Stimulated activated CD8-positive, alpha-beta memory T cell treated with anti-CD3 and anti-CD28 coated beads, Interleukin-4, amount 100 ng/mL, for 4 hours (primary cell): ENCODE measurements at regions not wholly inside any gene's neighbourhood (a gene's known extent, or its start where the extent isn't known, plus 50 kb on each side); places are given as distances from the start of the nearest gene placed in this dataset.
"Not testable (repeated sequence)": the region's sequence is repeated elsewhere in the genome, so short reads cannot be mapped to it uniquely, and the experiment has no call there.

Experiments used
- DNase-seq, 2 donors: peaks; one replicate each; pipeline ENCODE4 v3.0.0-alpha.2; 2020; ENCODE audit warnings: low read depth in 2 of 2, low spot score in 1 of 2

DNA sequence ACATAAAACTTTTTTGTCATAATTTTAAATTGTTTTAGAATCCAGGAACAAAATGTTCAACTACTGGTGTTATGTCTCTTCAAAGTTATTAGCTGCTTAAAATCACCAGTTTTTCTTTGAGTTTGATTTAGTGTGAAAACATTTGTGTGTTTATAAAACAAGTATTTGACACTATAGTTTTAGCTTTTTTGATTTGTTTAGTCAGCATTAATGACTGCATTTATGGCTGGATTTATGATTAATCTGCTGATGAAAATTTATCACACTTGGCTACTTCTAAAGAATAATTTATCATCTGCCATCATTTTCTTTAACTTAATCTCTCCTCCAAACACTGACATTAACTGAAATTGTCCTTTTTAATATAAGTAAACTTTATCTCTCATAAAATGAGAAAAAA lies 1465.9 kb upstream of the SLC10A2 start:
- no peak for DNase-seq

DNA sequence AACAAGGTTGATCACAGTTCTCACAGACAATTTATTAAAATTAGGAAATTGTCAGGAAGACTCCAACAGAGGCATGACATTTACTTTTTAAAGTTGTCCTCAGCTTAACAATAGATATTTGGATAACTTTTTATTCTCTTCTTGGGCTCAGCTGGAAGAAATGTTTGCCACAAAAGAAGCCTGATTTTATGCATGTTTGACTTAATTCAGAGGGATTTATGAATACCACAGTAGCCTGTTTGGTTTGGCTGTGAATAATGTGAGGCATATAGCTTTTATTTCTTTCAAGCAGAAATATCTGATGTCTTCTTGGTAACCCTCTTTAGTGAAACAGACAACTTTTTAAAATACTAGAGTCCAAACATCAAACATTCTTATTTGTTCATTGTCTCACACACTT lies 1464.5 kb upstream of the SLC10A2 start:
- no peak for DNase-seq

DNA sequence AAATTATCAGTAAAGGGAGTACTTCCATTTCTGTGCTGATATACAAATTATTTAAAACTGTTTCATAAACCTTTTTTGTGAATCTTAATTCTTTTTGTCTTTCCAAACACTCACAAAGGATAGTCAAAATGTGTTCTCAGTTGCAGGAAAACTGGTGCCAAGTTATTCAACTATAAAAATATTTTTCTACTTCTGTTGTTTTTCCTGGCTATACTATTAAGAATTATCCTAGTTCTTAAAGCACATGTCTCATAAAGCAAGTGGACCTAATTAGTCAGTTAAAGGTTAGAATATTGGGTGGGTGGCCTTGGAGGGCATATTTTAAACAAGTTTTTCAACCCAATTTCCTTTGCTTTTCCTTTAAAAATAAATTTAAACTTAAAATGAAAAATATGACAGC lies 1460.3 kb upstream of the SLC10A2 start:
- DNase-seq = no peak

DNA sequence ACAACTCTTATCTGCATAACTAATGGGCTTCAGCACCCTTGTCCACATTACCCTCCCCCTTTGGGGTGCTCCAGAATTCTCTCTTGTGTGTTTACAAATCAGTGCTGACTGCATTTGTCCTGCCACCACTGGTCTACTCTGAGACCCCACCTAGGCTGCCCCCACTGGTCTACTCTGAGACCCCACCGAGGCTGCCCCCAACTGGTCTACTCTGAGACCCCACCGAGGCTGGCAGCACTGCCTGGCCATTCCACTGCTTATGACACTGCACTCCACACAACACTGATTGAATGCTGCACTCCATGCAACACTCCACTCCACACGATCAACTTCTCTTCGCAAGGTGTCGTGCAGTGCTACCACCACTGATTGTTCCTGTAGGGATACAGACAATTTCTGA lies 1459.2 kb upstream of the SLC10A2 start:
- DNase-seq = no peak

DNA sequence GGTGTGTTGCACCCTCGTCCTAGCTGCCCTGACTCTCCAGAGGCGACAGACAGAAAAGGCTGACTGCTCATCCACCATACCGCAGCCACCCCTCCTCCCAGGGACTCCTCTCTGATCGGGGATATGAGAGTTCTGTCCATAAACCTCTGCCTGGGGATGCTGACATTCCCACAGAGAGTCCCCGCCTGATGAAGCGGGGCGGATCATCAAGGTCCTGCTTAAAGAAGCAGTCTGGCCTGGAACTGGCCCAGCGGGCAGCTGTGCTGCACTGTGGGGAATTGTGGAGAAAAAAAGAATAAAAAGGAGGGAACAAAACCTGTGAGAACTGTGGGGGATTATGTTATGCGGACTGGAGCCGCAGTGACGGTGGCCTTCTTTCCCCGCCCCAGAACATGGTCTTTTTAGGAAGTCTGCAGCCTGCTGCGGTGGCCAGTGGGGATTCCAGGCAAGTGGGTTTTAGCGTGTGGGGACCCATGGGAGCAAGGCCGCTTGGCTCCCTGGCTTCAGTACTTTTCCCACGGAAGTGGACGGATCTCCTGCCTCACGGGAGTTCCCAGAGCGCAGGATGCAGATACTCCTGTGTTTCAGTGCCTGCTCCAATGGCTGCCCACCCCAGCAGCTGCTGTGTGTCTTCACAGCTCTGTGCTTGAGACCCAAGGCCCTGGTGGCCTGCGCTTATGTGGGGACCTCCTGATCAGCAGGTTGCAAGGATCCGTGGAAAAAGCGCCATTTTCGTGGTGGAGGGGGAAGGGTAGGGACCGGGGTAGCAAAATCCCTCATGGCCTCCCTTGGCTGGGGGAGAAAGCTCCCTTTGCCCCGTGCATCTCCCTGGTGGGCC lies 1456.2 kb upstream of the SLC10A2 start:
- DNase-seq = no peak

DNA sequence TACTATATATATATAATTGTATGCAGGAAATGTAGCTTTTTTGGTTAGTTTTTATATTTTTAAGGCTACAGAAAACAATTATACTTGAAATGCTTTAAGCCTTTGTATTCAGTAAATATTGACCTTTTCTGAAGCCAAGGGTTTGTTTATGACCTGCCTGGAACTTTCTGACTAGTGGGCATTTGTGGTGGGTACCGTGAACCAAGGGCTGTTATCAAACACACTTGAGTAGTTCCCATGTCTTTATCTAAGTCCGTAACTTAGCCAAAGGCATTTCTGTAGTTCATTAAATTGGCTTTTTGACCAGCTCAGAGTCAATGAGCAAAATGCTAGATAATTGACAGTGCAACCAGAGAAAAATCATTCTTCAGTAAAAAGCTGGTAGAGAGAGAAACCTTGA lies 1444.2 kb upstream of the SLC10A2 start:
- no peak for DNase-seq

DNA sequence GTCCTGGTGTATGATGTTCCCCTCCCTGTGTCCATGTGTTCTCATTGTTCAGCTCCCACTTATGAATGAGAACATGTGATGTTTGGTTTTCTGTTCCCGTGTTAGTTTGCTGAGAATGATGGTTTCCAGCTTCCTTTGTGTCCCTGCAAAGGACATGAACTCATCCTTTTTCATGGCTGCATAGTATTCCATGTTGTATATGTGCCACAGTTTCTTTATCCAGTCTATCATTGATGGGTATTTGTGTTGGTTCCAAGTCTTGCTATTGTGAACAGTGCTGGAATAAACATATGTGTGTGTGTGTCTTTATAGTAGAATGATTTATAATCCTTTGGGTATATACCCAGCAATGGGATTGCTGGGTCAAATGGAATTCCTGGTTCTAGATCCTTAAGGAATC lies 1427.3 kb upstream of the SLC10A2 start:
- not testable (repeated sequence) for DNase-seq

DNA sequence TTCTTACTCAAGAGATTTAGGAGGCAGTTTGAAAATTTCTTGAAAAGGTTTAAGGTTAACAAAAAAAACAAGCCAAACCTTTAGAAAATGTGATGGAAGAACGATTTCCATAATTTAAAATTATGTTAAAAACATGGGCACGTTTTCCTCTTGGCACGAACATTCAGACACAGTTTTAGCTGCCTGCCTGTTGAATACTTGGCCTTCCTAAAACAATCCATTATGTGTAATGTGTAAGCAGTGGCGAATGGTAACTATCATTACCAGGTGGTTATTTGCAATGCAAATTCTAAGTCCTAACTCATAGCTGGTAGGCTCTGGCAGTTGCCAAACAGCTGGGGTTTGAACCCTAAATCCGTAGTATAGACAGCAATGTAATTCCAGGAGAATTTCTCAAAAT lies 1425.7 kb upstream of the SLC10A2 start:
- DNase-seq = no peak

DNA sequence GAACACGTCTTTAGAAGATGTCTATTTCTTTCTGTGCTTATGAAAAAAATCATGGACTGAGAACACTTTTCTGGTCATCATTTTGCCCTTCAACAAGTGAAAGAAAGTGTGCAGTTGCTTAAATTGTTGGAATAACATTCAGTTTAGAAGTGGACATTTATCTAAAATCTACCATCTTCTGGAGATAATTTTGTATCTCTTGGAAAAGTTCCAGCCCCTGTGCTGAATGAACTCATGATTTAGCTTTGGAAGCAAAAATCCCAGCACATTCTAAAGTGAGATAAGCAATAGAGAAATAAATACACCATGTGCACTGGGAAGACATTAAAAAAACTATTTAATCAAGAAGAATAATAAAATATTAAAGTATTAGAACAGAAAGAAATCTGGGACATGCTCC lies 1420.8 kb upstream of the SLC10A2 start:
- no peak for DNase-seq

DNA sequence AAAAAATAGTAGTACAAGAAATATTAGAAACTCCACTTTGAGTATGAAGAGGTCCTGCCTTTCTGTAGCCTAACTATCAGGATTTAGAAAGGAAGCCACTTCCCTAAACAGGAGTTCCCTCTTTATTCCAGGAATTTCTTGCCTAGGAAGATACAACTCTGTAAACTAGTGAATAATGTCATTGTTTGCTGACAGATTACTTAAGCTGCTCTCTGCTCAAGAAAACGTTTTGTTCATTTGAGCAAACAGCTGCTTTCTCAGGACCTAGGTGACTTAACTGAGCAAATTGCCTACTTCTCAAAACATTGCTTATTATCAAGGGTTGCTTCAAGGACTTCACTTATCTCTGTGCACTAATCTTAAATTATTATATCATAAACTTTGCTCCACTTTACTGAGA lies 1419.4 kb upstream of the SLC10A2 start:
- DNase-seq = no peak

DNA sequence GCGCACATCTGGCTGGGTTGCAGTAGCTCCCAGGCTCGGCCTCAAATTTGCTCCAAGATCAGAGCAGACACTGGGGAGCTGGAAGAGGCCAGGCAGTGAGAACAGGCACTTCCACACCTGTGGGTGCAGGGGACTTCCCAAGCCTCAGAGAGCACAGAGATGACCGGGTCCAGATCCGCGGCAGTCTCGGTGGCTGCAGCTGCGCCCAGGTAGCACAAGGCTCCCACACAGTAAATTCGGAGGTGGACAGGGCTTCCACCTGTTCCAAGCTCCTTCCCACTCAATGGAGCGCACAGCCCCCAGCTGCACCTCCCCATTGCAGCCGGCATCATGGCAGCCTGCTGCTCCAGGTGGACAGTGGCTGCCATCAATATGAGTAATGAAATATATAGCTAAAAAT lies 1417.4 kb upstream of the SLC10A2 start:
- no peak for DNase-seq

DNA sequence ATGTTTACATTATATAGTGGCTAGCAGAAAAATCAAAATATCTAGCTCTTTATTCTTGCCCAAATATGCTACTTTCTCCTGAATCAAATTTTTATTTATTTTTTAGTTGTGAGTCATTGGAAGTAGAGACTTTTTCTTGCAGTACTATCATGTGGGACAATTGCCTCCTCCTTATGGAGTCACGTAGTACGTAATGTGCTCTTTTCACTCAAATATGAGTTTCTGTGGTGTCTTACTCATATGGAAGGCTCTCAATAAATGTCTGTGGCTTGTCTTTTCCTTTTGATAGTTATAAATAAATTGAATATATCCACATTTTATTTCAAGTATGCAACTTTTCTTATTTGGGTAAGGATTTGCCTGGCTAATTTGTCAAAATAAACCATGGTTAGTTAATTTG lies 1411.0 kb upstream of the SLC10A2 start:
- DNase-seq = no peak

DNA sequence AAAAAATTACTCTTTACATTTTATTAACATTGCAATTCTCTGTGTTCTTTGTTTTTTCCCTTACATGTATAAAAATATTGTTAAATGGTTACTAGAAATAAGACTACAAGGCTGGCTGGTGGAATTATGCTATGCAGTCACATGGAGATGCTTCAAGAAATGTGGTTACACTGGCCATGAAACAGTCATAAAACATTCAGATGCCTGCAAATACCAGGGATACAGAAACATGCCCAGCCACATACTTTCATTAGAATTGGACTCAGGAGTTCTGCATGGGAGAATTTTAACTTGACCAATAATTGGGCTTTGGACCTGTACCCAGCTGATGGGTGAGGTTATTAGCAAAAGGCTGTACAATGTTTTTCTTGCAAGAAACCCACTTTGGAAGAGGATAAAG lies 1407.7 kb upstream of the SLC10A2 start:
- DNase-seq = no peak

DNA sequence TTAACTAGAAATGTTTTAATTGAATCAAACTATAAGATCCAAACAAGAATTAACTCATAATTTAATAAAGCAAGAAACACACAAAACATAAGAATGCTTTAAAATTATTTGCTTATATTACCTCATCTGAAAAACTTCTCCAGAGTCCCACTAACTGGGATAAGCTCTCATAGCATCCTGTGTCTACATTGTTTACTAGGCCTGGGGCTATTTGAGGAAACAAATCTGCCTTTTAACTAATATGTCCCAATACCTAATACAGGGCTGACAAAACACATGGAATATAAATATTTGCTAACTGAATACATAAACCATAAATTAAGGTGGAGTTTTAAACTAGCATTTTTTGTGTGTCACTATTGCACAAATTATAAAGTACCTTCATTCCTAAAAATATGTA lies 1399.8 kb upstream of the SLC10A2 start:
- no peak for DNase-seq

DNA sequence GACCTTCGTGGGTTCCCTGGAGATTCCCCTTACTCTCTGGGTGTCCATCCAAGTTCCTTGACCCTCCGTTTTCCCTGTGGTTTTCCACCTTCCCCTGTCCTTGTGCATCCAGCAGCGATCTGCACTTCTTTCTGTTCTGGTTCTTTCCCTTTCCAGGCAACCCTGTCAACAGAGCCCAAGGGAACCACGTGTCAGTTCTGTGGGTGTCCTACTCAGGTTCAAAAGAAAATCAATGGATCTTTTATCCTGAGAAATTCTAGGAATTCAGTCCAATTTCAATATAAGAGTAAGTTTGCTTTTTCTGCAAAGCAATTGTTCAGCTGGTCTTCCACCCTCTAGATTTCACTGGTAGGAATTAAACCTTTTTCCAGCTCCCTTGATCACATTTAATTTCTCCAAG lies 1394.8 kb upstream of the SLC10A2 start:
- no peak for DNase-seq

DNA sequence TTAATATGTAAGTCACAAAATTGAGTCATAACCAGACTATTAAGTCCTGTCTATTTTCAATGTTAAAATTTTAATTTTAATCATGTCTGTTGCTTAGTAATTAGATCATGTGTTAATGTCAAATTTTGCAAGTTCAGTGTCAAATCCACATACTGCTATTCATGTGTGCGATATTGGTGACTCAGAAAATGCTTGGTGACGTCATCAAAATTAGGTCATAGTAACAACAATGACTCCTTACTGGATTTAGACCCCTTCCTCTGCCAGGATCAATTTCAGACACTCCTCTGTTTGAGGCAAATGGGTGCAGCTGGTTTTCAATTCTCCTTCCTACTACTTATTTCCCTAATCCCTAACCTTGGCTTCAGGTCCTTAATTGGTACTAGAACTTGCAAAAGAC lies 1394.3 kb upstream of the SLC10A2 start:
- DNase-seq = no peak

DNA sequence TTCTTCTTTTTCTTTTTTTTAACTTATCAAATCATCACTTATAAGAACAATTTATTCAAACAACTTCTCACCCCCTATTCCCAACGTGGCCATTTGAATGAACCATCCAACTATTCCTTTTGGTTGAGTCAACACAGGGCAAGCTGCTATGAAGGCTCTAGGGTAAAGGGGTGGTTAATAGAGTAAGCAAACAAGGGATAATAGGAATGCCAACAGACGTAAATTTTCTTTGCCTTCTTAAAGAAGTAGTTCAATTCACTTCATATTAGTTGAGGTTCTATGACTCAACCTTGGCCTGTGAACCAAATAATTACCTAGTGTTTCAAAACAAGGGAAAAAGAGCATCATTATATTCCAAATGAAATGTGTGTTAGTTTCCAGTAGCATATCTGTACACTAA lies 1383.8 kb upstream of the SLC10A2 start:
- DNase-seq = no peak

DNA sequence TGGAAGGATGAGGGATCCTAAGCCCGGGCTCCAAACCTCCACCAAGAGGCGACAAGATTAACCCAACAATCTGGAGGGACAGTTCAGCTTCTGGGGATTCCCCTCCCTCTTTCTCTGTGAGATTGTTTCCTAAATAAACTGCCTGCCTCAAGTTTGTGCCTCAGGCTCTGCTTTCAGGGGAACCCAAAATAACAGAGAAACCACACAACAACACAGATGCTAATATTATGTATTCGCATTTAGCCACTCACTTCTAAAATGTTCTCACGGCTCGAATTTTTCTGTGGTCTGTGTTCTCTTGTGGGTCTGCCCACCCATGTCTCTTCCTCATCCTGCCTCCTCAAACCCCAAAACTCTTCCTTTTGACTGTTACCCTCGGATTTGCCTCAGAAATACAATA lies 1381.1 kb upstream of the SLC10A2 start:
- no peak for DNase-seq

DNA sequence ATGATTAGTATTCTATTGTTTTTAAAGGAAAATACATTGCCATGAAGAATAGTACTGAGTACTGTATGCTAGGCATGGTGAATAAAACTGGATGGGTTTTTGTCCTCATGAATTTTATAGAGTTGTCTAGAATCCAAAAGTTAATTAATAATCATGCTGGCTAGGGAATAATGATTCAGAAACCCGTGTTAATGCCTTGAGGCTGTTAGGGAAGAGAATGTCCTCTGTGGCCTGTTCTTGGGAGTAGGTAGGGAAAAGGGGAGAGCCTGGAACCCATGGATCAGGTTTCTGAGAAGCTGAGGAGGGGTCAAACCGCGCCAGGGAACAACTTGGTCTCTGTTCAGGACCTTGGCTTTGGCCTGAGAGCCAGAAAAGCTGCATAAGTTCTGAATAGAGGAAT lies 1376.3 kb upstream of the SLC10A2 start:
- DNase-seq = no peak

DNA sequence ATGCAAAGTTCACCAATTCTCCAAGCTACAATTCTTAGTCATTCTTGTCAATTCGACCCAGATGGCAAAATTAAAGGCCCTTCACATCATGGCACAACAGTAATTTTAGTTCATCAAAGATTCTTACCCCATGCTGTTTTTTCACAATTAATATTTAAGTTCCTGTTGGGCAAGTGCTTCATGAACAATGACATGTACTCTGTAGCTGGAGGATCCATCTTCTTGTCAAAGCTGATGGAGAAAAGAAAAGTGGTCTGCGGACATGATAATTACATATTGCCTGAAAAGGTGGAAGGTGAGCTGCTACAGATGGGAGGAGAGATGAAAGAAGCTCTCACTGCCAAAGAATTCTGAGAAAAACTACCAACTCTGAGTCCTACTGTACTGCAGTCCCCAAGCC lies 1370.3 kb upstream of the SLC10A2 start:
- no peak for DNase-seq

DNA sequence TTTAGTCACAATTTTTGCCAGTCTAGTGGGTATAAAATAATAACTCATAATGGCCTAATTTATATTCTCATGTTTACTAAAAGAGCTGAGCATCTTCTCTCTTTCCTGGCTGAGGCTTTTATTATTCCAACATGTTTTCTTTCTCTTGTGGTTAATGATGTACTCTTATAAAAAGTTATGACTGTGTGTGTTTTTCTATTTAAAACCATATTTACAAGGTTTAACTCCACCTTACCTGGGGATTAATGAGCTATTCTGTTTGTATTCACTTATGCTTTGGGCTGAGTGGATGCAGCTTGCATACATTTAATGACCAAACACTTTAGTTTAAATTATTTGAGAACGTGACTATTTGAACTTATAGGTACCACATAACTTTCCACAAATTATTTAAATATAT lies 1365.7 kb upstream of the SLC10A2 start:
- no peak for DNase-seq

DNA sequence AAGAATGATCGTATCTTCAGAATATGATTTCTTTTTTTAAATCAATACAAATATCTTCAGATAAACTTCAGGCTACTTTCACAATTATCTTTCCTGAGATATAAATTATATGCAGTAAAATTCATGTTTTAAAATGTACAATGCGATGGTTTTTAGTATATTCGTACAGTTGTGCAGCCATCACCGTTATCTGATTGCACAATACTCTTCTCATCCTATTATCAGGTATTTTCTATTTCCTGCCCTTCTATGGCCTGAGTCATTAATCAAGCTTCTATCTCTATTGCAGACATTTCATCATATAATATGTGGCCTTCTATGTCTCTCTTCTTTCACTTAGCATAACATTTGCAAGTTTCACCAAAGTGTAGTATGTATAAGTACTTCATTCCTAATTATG lies 1360.2 kb upstream of the SLC10A2 start:
- no peak for DNase-seq

DNA sequence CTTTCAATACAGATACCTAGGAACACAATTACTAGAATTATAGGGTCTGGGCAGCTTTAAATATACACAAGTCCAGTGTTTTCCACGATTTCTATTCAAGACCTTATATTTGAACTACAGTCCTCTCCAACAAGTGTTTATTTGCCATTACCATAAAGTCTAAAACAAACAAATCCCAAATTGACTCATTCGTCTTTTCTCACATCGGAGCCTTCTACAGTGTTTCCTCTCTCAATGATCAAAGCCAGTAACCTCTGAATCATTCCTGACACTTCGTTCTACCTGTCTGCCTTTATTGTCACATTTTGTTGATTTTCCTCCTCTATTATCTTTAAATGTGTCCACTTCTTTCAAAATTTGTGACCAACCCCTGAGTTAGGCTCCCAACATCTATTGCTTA lies 1356.5 kb upstream of the SLC10A2 start:
- no peak for DNase-seq

DNA sequence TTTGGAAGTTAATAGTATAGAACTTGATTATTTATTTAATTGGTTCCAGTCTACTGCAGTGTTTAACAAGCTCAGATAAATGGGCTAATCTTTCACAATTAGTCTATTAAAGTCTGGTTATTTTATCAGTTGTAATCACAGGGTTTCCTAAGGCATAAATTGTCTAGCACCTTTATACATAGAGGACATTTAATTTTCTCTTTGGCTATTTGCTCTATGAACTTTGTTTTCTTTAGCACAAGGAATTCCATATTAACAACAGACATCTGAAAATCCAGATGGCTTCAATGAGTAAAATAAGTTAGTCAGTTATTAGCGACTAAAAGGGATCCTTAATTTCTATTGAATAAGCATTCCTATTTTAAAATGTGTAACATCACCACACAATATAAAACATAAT lies 1350.8 kb upstream of the SLC10A2 start:
- DNase-seq = no peak
